Ishikawa (cell line): ENCODE measurements at regions not wholly inside any gene's neighbourhood (a gene's known extent, or its start where the extent isn't known, plus 50 kb on each side); places are given as distances from the start of the nearest gene placed in this dataset.

Experiments used
- CEBPB ChIP-seq: IDR thresholded peaks from 2 replicates; pipeline ENCODE4 v1.6.1; 2012
- CREB1 ChIP-seq: IDR thresholded peaks from 2 replicates; pipeline ENCODE4 v1.6.1; 2012; ENCODE audit warnings: low read depth
- EGR1 ChIP-seq: IDR thresholded peaks from 2 replicates; pipeline ENCODE4 v1.6.1; 2012
- EP300 ChIP-seq: IDR thresholded peaks from 2 replicates; pipeline ENCODE4 v1.6.1; 2012; ENCODE audit warnings: borderline replicate concordance
- FOXM1 ChIP-seq: IDR thresholded peaks from 2 replicates; pipeline ENCODE4 v1.6.1; 2012; ENCODE audit warnings: low read depth, borderline replicate concordance
- NFIC ChIP-seq: IDR thresholded peaks from 2 replicates; pipeline ENCODE4 v1.6.1; 2012
- RAD21 ChIP-seq: IDR thresholded peaks from 2 replicates; pipeline ENCODE4 v1.6.1; 2012; ENCODE audit warnings: low read depth
- TAF1 ChIP-seq: IDR thresholded peaks from 2 replicates; pipeline ENCODE4 v1.6.1; 2012; ENCODE audit warnings: low read depth, mild to moderate bottlenecking
- TCF12 ChIP-seq: IDR thresholded peaks from 2 replicates; pipeline ENCODE4 v1.6.1; 2012; ENCODE audit warnings: low read depth
- TEAD4 ChIP-seq: IDR thresholded peaks from 2 replicates; pipeline ENCODE4 v1.6.1; 2012
- YY1 ChIP-seq: IDR thresholded peaks from 2 replicates; pipeline ENCODE4 v1.6.1; 2012; ENCODE audit warnings: low read depth
- TF ChIP-seq, protein P1 (sequence below): IDR thresholded peaks from 2 replicates; pipeline ENCODE4 v1.6.1; 2012; ENCODE audit warnings: low read depth, mild to moderate bottlenecking
- TF ChIP-seq, protein P2 (sequence below): IDR thresholded peaks from 2 replicates; pipeline ENCODE4 v1.6.1; 2012
- TF ChIP-seq, protein P3 (sequence below): IDR thresholded peaks from 2 replicates; pipeline ENCODE4 v1.6.1; 2012

DNA sequence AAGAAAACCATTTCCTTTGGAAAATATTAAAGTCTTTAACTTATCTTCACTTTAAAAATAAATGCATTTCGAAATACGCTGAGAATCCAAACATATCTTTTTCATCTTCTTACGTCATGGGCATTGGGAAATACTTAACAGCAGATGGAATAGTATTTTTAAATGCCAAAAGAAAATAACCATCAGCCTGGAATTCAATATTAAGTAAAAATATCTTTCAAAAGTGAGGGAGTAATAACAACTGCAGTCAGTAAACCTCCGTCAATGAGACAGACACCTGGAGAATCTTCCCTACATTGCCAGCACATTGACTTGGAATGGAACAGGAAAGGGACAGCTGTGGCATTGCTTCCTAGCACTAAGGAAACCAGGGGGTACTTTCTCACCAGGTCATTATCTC is 290.4 kb upstream of the TNP1 start:
- TF ChIP-seq, protein P1, sequence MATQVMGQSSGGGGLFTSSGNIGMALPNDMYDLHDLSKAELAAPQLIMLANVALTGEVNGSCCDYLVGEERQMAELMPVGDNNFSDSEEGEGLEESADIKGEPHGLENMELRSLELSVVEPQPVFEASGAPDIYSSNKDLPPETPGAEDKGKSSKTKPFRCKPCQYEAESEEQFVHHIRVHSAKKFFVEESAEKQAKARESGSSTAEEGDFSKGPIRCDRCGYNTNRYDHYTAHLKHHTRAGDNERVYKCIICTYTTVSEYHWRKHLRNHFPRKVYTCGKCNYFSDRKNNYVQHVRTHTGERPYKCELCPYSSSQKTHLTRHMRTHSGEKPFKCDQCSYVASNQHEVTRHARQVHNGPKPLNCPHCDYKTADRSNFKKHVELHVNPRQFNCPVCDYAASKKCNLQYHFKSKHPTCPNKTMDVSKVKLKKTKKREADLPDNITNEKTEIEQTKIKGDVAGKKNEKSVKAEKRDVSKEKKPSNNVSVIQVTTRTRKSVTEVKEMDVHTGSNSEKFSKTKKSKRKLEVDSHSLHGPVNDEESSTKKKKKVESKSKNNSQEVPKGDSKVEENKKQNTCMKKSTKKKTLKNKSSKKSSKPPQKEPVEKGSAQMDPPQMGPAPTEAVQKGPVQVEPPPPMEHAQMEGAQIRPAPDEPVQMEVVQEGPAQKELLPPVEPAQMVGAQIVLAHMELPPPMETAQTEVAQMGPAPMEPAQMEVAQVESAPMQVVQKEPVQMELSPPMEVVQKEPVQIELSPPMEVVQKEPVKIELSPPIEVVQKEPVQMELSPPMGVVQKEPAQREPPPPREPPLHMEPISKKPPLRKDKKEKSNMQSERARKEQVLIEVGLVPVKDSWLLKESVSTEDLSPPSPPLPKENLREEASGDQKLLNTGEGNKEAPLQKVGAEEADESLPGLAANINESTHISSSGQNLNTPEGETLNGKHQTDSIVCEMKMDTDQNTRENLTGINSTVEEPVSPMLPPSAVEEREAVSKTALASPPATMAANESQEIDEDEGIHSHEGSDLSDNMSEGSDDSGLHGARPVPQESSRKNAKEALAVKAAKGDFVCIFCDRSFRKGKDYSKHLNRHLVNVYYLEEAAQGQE = no peak
- TF ChIP-seq CREB1 (no peak), TEAD4 (no peak), EP300 (no peak), TAF1 (no peak), NFIC (no peak), YY1 (no peak), CEBPB (no peak), RAD21 (no peak), EGR1 (no peak), FOXM1 (no peak), TCF12 (no peak)
- TF ChIP-seq, protein P2, sequence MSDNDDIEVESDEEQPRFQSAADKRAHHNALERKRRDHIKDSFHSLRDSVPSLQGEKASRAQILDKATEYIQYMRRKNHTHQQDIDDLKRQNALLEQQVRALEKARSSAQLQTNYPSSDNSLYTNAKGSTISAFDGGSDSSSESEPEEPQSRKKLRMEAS = no peak
- TF ChIP-seq, protein P3, sequence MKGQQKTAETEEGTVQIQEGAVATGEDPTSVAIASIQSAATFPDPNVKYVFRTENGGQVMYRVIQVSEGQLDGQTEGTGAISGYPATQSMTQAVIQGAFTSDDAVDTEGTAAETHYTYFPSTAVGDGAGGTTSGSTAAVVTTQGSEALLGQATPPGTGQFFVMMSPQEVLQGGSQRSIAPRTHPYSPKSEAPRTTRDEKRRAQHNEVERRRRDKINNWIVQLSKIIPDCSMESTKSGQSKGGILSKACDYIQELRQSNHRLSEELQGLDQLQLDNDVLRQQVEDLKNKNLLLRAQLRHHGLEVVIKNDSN = no peak
